SK-N-SH (cell line): ENCODE measurements at regions not wholly inside any gene's neighbourhood (a gene's known extent, or its start where the extent isn't known, plus 50 kb on each side); places are given as distances from the start of the nearest gene placed in this dataset.
A peak's percentile ranks its signal among the peaks of the same experiment; 100 is the strongest.

ENCODE experiments used
- CTCF ChIA-PET: fragments of 300-600, 350-600 bp; formaldehyde crosslinking; extraction: SDS; loops from one replicate; lab custom pipeline; 2021; lab: Yijun Ruan, JAX
- POLR2A ChIA-PET: fragments of 350-600 bp; sonication (Branson Sonifier 250); formaldehyde crosslinking; extraction: SDS; loops from one replicate; lab custom pipeline; 2020; ENCODE audit warnings: antibody characterized with exemption, inconsistent platforms; lab: Yijun Ruan, JAX
- DNase-seq: peaks from one replicate; pipeline ENCODE4 v3.0.0; 2012
- H2AFZ ChIP-seq: fragments of 200-600 bp; sonication (generic); 2 replicates; pipeline ENCODE4 v1.8.1; 2016; ENCODE audit warnings: antibody characterized with exemption, mild to moderate bottlenecking, low read depth
- H3F3A ChIP-seq: fragments of 200-600 bp; sonication (generic); replicated peaks from 2 replicates; pipeline ENCODE3; 2016; ENCODE audit warnings: antibody characterized with exemption, mild to moderate bottlenecking; ENCODE audit not compliant: insufficient read depth
- H3K27ac ChIP-seq, 2 experiments: fragments of 200-500 bp in 1 of 2; fragments of 200-600 bp in 1 of 2; sonication (Bioruptor generic) in 1 of 2; sonication (generic), shearing (Covaris generic) in 1 of 2; 2 replicates each; pipeline versions ENCODE4 v1.5.1 to v1.6.1; 2014 to 2016; ENCODE audit warnings: low read depth in 2 of 2, inconsistent platforms in 1 of 2, low read length in 1 of 2, mild to moderate bottlenecking in 1 of 2, mixed read lengths in 1 of 2
- H3K27me3 ChIP-seq: fragments of 200-600 bp; sonication (generic), shearing (Covaris generic); 2 replicates; pipeline ENCODE4 v1.6.1; 2016; ENCODE audit warnings: mixed run types; ENCODE audit not compliant: insufficient read depth
- H3K36me3 ChIP-seq, 2 experiments: fragments of 200-500 bp in 1 of 2; fragments of 200-600 bp in 1 of 2; sonication (Bioruptor generic) in 1 of 2; sonication (generic) in 1 of 2; replicated peaks in 1 of 2; 2 replicates each; pipeline versions ENCODE3 to v1.5.1; 2014 to 2016; ENCODE audit warnings: low read length in 1 of 2, mild to moderate bottlenecking in 1 of 2; ENCODE audit not compliant: insufficient read depth in 2 of 2, control insufficient read depth in 1 of 2
- H3K4me1 ChIP-seq, 2 experiments: fragments of 200-500 bp in 1 of 2; fragments of 200-600 bp in 1 of 2; sonication (Bioruptor generic) in 1 of 2; sonication (generic), shearing (Covaris generic) in 1 of 2; 2 replicates each; pipeline versions ENCODE4 v1.5.1 to v1.6.1; 2014 to 2016; ENCODE audit warnings: low read depth in 1 of 2, low read length in 1 of 2, mixed run types in 1 of 2; ENCODE audit not compliant: insufficient read depth in 2 of 2, control insufficient read depth in 1 of 2
- H3K4me2 ChIP-seq: fragments of 200-600 bp; sonication (generic), shearing (Covaris generic); 2 replicates; pipeline ENCODE4 v1.6.1; 2017; ENCODE audit warnings: mixed run types
- H3K4me3 ChIP-seq, 2 experiments: fragments of 200-500 bp in 1 of 2; fragments of 200-600 bp in 1 of 2; sonication (Bioruptor generic) in 1 of 2; sonication (generic), shearing (Covaris generic) in 1 of 2; 2 replicates each; pipeline versions ENCODE4 v1.5.1 to v1.8.1; 2014 to 2016; ENCODE audit warnings: low read depth in 2 of 2, inconsistent platforms in 1 of 2, low read length in 1 of 2, mild to moderate bottlenecking in 1 of 2, mixed read lengths in 1 of 2, moderate library complexity in 1 of 2
- H3K79me2 ChIP-seq: fragments of 200-600 bp; sonication (generic); 2 replicates; pipeline ENCODE4 v1.8.1; 2017; ENCODE audit warnings: mild to moderate bottlenecking; ENCODE audit not compliant: insufficient read depth
- H3K9ac ChIP-seq: fragments of 200-600 bp; sonication (generic); 2 replicates; pipeline ENCODE4 v1.6.1; 2017; ENCODE audit warnings: mixed run types
- H3K9me2 ChIP-seq: fragments of 200-600 bp; sonication (generic); 2 replicates; pipeline ENCODE4 v1.6.1; 2017; ENCODE audit warnings: mixed run types
- H3K9me3 ChIP-seq: fragments of 200-600 bp; sonication (generic); 2 replicates; pipeline ENCODE4 v1.6.1; 2017; ENCODE audit warnings: mixed run types, mild to moderate bottlenecking, moderate library complexity
- H4K20me1 ChIP-seq: fragments of 200-600 bp; sonication (generic); 2 replicates; pipeline ENCODE4 v1.6.1; 2017; ENCODE audit warnings: mild to moderate bottlenecking, mixed run types; ENCODE audit not compliant: insufficient read depth
- ELF1 ChIP-seq: IDR thresholded peaks from 2 replicates; pipeline ENCODE4 v1.4.0; 2012
- EP300 ChIP-seq, 2 experiments: IDR thresholded peaks; 2 replicates each; pipeline versions ENCODE4 v1.4.0 to v1.6.1; 2012; ENCODE audit warnings: borderline replicate concordance in 1 of 2, low read depth in 1 of 2, low read length in 1 of 2
- GABPA ChIP-seq: IDR thresholded peaks from 2 replicates; pipeline ENCODE4 v1.4.0; 2012; ENCODE audit warnings: low read depth, mild to moderate bottlenecking
- GATA2 ChIP-seq: sonication (generic); formaldehyde crosslinking; IDR thresholded peaks from 2 replicates; pipeline ENCODE4 v1.5.0; 2020; ENCODE audit warnings: mild to moderate bottlenecking, missing genetic modification reagents
- JUND ChIP-seq: IDR thresholded peaks from 2 replicates; pipeline ENCODE4 v1.4.0; 2012
- NFIC ChIP-seq: IDR thresholded peaks from 2 replicates; pipeline ENCODE4 v1.4.0; 2012; ENCODE audit warnings: borderline replicate concordance
- POLR2AphosphoS5 ChIP-seq: IDR thresholded peaks from 2 replicates; pipeline ENCODE4 v1.6.1; 2012; ENCODE audit warnings: low read depth, low read length
- RFX5 ChIP-seq: IDR thresholded peaks from 2 replicates; pipeline ENCODE4 v1.6.1; 2012; ENCODE audit warnings: mild to moderate bottlenecking, improper control_type of control experiment, low read length
- SMC3 ChIP-seq: IDR thresholded peaks from 2 replicates; pipeline ENCODE4 v1.6.1; 2012; ENCODE audit warnings: low read depth, low read length, improper control_type of control experiment
- TEAD4 ChIP-seq: IDR thresholded peaks from 2 replicates; pipeline ENCODE4 v1.4.0; 2012; ENCODE audit warnings: mild to moderate bottlenecking, borderline replicate concordance; ENCODE audit not compliant: insufficient read depth
- WGBS: methylation state at CpG from one replicate; pipeline ENCODE4 v1.1.6; 2017; ENCODE audit warnings: low lambda C conversion rate; 5-methylcytosine and 5-hydroxymethylcytosine counted together
- TF ChIP-seq, protein P1 (sequence below): fragments of 150-350 bp; IDR thresholded peaks from 2 replicates; pipeline ENCODE4 v1.6.1; 2017; ENCODE audit warnings: antibody characterized with exemption, low read length, low read depth, borderline replicate concordance
- TF ChIP-seq, protein P2 (sequence below): fragments of 200-600 bp; sonication (generic); IDR thresholded peaks from 2 replicates; pipeline ENCODE4 v1.6.1; 2017; ENCODE audit warnings: antibody characterized with exemption, mild to moderate bottlenecking, moderate library complexity
- TF ChIP-seq, protein P3 (sequence below): IDR thresholded peaks from 2 replicates; pipeline ENCODE4 v1.4.0; 2012; ENCODE audit warnings: low read depth, borderline replicate concordance
- TF ChIP-seq, protein P4 (sequence below): IDR thresholded peaks from 2 replicates; pipeline ENCODE4 v1.4.0; 2012; ENCODE audit warnings: low read depth, borderline replicate concordance
- TF ChIP-seq, protein P5 (sequence below): IDR thresholded peaks from 2 replicates; pipeline ENCODE4 v1.6.1; 2012; ENCODE audit warnings: mild to moderate bottlenecking, low read depth, low read length, moderate library complexity

DNA sequence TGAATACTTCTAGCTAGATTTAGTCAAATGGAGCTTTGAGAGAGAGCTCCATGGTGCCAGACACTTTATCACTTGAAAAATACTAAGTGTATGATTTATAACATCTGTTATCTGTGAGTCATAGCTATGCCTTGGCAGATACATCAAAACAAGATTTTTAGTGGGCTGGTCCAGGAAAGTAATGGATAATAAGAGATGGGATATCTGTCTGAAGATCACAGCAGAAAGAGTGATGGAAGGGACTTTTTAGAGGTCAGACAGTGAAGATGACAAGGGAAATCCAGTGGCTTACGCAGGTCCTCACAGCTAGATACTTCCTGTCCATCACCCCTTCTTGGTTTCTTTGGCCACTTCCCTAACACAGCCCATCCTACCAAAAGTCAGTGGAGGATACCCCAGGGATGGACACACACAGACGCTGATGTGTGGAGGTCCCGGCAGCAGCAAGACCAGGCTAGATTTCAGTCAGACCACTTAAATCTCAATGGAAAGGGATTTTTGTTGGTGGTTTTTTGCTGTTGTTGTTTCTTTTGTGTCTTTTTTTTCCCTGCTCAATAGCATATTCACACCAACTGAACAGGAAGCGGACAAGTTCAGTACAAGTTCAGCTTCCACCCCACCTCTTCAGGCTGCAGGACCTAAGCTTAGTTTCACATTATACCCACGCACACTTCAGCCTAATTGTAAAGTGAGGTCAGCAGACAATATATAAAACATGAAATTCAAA is 209.3 kb downstream of the ALDH8A1 start (continued):
- peak; percentile 58; the same call in 1 of the 2 replicates for TF ChIP-seq POLR2AphosphoS5
- TF ChIP-seq, protein P1, sequence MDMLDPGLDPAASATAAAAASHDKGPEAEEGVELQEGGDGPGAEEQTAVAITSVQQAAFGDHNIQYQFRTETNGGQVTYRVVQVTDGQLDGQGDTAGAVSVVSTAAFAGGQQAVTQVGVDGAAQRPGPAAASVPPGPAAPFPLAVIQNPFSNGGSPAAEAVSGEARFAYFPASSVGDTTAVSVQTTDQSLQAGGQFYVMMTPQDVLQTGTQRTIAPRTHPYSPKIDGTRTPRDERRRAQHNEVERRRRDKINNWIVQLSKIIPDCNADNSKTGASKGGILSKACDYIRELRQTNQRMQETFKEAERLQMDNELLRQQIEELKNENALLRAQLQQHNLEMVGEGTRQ = no peak
- TF ChIP-seq, protein P2, sequence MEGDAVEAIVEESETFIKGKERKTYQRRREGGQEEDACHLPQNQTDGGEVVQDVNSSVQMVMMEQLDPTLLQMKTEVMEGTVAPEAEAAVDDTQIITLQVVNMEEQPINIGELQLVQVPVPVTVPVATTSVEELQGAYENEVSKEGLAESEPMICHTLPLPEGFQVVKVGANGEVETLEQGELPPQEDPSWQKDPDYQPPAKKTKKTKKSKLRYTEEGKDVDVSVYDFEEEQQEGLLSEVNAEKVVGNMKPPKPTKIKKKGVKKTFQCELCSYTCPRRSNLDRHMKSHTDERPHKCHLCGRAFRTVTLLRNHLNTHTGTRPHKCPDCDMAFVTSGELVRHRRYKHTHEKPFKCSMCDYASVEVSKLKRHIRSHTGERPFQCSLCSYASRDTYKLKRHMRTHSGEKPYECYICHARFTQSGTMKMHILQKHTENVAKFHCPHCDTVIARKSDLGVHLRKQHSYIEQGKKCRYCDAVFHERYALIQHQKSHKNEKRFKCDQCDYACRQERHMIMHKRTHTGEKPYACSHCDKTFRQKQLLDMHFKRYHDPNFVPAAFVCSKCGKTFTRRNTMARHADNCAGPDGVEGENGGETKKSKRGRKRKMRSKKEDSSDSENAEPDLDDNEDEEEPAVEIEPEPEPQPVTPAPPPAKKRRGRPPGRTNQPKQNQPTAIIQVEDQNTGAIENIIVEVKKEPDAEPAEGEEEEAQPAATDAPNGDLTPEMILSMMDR = no peak
- TF ChIP-seq, protein P3, sequence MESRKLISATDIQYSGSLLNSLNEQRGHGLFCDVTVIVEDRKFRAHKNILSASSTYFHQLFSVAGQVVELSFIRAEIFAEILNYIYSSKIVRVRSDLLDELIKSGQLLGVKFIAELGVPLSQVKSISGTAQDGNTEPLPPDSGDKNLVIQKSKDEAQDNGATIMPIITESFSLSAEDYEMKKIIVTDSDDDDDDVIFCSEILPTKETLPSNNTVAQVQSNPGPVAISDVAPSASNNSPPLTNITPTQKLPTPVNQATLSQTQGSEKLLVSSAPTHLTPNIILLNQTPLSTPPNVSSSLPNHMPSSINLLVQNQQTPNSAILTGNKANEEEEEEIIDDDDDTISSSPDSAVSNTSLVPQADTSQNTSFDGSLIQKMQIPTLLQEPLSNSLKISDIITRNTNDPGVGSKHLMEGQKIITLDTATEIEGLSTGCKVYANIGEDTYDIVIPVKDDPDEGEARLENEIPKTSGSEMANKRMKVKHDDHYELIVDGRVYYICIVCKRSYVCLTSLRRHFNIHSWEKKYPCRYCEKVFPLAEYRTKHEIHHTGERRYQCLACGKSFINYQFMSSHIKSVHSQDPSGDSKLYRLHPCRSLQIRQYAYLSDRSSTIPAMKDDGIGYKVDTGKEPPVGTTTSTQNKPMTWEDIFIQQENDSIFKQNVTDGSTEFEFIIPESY = no peak
- TF ChIP-seq, all 33 proteins: peak for 11

DNA sequence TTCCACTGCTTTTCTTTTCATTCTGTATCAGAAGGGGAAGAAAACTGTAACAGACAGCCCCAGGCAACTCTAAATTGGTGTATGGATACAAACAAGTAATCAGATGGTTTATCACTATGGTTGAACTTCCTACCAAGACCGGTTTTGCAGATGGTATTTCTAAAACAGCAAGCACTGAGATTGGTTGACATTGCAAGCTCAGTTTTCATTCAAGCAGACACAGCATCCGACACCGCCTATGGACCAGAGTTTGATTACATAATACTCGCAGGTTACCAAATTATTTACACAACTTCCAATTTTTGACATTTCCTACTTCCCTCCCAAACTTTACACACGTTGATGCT is 209.9 kb downstream of the ALDH8A1 start:
- CTCF ChIA-PET = interaction anchor here (1.0 to 2.6 kb wide), 10 partner anchors 10 to 563 kb away, joined by 3 to 14 read pairs (median 4); no protein-coding TSS in a partner anchor
- TF ChIP-seq ELF1 (no peak), NFIC (no peak), SMC3 (no peak), JUND (no peak), GATA2 (CRISPR knock-in tag) (no peak), EP300 (IDR thresholded peaks at IDR 0.05; ENCODE audit: borderline replicate concordance in 1 of 2, low read depth in 1 of 2, low read length in 1 of 2) (no peak), TEAD4 (no peak), GABPA (no peak), RFX5 (no peak)
- TF ChIP-seq, protein P4, sequence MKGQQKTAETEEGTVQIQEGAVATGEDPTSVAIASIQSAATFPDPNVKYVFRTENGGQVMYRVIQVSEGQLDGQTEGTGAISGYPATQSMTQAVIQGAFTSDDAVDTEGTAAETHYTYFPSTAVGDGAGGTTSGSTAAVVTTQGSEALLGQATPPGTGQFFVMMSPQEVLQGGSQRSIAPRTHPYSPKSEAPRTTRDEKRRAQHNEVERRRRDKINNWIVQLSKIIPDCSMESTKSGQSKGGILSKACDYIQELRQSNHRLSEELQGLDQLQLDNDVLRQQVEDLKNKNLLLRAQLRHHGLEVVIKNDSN = no peak
- TF ChIP-seq, protein P2 = no peak
- TF ChIP-seq, protein P5, sequence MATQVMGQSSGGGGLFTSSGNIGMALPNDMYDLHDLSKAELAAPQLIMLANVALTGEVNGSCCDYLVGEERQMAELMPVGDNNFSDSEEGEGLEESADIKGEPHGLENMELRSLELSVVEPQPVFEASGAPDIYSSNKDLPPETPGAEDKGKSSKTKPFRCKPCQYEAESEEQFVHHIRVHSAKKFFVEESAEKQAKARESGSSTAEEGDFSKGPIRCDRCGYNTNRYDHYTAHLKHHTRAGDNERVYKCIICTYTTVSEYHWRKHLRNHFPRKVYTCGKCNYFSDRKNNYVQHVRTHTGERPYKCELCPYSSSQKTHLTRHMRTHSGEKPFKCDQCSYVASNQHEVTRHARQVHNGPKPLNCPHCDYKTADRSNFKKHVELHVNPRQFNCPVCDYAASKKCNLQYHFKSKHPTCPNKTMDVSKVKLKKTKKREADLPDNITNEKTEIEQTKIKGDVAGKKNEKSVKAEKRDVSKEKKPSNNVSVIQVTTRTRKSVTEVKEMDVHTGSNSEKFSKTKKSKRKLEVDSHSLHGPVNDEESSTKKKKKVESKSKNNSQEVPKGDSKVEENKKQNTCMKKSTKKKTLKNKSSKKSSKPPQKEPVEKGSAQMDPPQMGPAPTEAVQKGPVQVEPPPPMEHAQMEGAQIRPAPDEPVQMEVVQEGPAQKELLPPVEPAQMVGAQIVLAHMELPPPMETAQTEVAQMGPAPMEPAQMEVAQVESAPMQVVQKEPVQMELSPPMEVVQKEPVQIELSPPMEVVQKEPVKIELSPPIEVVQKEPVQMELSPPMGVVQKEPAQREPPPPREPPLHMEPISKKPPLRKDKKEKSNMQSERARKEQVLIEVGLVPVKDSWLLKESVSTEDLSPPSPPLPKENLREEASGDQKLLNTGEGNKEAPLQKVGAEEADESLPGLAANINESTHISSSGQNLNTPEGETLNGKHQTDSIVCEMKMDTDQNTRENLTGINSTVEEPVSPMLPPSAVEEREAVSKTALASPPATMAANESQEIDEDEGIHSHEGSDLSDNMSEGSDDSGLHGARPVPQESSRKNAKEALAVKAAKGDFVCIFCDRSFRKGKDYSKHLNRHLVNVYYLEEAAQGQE = no peak
- TF ChIP-seq, protein P3 = no peak

More for the DNA sequence above, 209.9 kb downstream of the ALDH8A1 start:
- Histone ChIP-seq H3K4me2 (peak overlapping the region; percentile 64; the same call in 1 of the 2 replicates), H3K36me3 (no peaks in the 10 kb centered on the region), H2AFZ (no peak overlapping the region), H3K9ac (no peak overlapping the region), H4K20me1 (no peaks in the 10 kb centered on the region), H3K4me1 (peaks cover 6 to 16% of the 10 kb centered on the region in 2 experiments; a peak in 3 of 4 replicates), H3F3A (peaks cover 20% of the 10 kb centered on the region), H3K9me2 (no peaks in the 10 kb centered on the region), H3K27me3 (no peaks in the 10 kb centered on the region), H3K9me3 (no peaks in the 10 kb centered on the region), H3K27ac (peak overlapping the region; percentile 69 to 92), H3K79me2 (no peaks in the 10 kb centered on the region), H3K4me3 (no peak overlapping the region)
- POLR2A ChIA-PET = no interaction called here
- no peak for DNase-seq
- WGBS = 19% methylated on average over 5 of the region's 5 CpGs
